Mesendoderm (in vitro differentiated cells): ENCODE measurements at regions not wholly inside any gene's neighbourhood (a gene's known extent, or its start where the extent isn't known, plus 50 kb on each side); places are given as distances from the start of the nearest gene placed in this dataset.

Experiments used
- DNase-seq: peaks from one replicate; pipeline ENCODE4 v3.0.0; 2013
- H2AK5ac ChIP-seq: 2 replicates; pipeline ENCODE4 v1.6.1; 2013; ENCODE audit warnings: low read length, inconsistent platforms
- H2BK120ac ChIP-seq: 2 replicates; pipeline ENCODE4 v1.6.1; 2013; ENCODE audit warnings: low read depth, mild to moderate bottlenecking, low read length, moderate library complexity, mixed read lengths
- H2BK15ac ChIP-seq: replicated peaks from 2 replicates; pipeline ENCODE4 v1.6.1; 2013; ENCODE audit warnings: low read depth, mild to moderate bottlenecking, moderate library complexity
- H2BK5ac ChIP-seq: 2 replicates; pipeline ENCODE4 v1.6.1; 2013; ENCODE audit warnings: low read length, inconsistent platforms
- H3K18ac ChIP-seq: 2 replicates; pipeline ENCODE4 v1.6.1; 2013; ENCODE audit warnings: mild to moderate bottlenecking, low read length, mixed read lengths
- H3K23ac ChIP-seq: one replicate; pipeline ENCODE4 v1.6.1; 2013; ENCODE audit warnings: low read length
- H3K27ac ChIP-seq: 2 replicates; pipeline ENCODE4 v1.5.1; 2013; ENCODE audit warnings: low read depth, mild to moderate bottlenecking, inconsistent platforms, low read length, moderate library complexity
- H3K27me3 ChIP-seq: 2 replicates; pipeline ENCODE4 v1.6.1; 2013; ENCODE audit warnings: low read length, control low read depth, mild to moderate bottlenecking, inconsistent platforms; ENCODE audit not compliant: insufficient read depth, poor library complexity
- H3K36me3 ChIP-seq: 2 replicates; pipeline ENCODE4 v1.6.1; 2013; ENCODE audit warnings: low read length, inconsistent platforms; ENCODE audit not compliant: control insufficient read depth, insufficient read depth
- H3K4ac ChIP-seq: one replicate; pipeline ENCODE4 v1.6.1; 2013; ENCODE audit warnings: low read depth, mild to moderate bottlenecking, low read length, moderate library complexity
- H3K4me1 ChIP-seq: 2 replicates; pipeline ENCODE4 v1.6.1; 2013; ENCODE audit warnings: low read depth, low read length, inconsistent platforms; ENCODE audit not compliant: control insufficient read depth
- H3K4me2 ChIP-seq: 2 replicates; pipeline ENCODE4 v1.6.1; 2013; ENCODE audit warnings: low read length
- H3K4me3 ChIP-seq: 2 replicates; pipeline ENCODE4 v1.5.1; 2013; ENCODE audit warnings: mild to moderate bottlenecking, low read length
- H3K56ac ChIP-seq: one replicate; pipeline ENCODE4 v1.6.1; 2013; ENCODE audit warnings: low read length
- H3K79me1 ChIP-seq: 2 replicates; pipeline ENCODE4 v1.6.1; 2013; ENCODE audit warnings: low read length, inconsistent platforms
- H3K79me2 ChIP-seq: 2 replicates; pipeline ENCODE4 v1.6.1; 2013; ENCODE audit warnings: mild to moderate bottlenecking, low read length; ENCODE audit not compliant: control insufficient read depth, insufficient read depth
- H3K9ac ChIP-seq: 2 replicates; pipeline ENCODE4 v1.6.1; 2013; ENCODE audit warnings: low read length, inconsistent platforms
- H4K5ac ChIP-seq: one replicate; pipeline ENCODE4 v1.6.1; 2013; ENCODE audit warnings: low read length
- H4K8ac ChIP-seq: one replicate; pipeline ENCODE4 v1.6.1; 2013; ENCODE audit warnings: low read depth, mild to moderate bottlenecking, control low read depth, low read length, moderate library complexity
- WGBS: extraction: QIAGEN DNeasy Blood & Tissue Kit; methylation state at CpG from one replicate; pipeline ENCODE4 v1.1.7; 2013; ENCODE audit warnings: low lambda C conversion rate, missing lambda C conversion rate; ENCODE audit not compliant: insufficient coverage; ENCODE audit errors: extremely low coverage; 5-methylcytosine and 5-hydroxymethylcytosine counted together

- DNase-seq = no peak
- H2BK15ac ChIP-seq = no peak overlapping the region
- no CpG with 5 or more reads among the region's 1 CpG for WGBS
- no peak overlapping the region for H2BK120ac ChIP-seq
- H3K4me1 ChIP-seq = no peaks in the 10 kb centered on the region
- no peaks in the 10 kb centered on the region for H3K79me2 ChIP-seq
- no peak overlapping the region for H3K4me3 ChIP-seq
- no peak overlapping the region for H3K9ac ChIP-seq
- H2BK5ac ChIP-seq = no peak overlapping the region
- no peak overlapping the region for H3K4ac ChIP-seq
- H3K27me3 ChIP-seq = no peaks in the 10 kb centered on the region
- no peak overlapping the region for H2AK5ac ChIP-seq
- H3K23ac ChIP-seq = no peak overlapping the region
- H3K79me1 ChIP-seq = no peaks in the 10 kb centered on the region
- H3K27ac ChIP-seq = no peak overlapping the region
- H3K4me2 ChIP-seq = no peak overlapping the region
- no peak overlapping the region for H4K8ac ChIP-seq
- no peak overlapping the region for H3K18ac ChIP-seq
- H4K5ac ChIP-seq = no peak overlapping the region
- no peak overlapping the region for H3K56ac ChIP-seq
- H3K36me3 ChIP-seq = no peaks in the 10 kb centered on the region
Observed at GRCh38 chr4:31139767-31140166, 419.6 kb downstream of the PCDH7 start.

DNA sequence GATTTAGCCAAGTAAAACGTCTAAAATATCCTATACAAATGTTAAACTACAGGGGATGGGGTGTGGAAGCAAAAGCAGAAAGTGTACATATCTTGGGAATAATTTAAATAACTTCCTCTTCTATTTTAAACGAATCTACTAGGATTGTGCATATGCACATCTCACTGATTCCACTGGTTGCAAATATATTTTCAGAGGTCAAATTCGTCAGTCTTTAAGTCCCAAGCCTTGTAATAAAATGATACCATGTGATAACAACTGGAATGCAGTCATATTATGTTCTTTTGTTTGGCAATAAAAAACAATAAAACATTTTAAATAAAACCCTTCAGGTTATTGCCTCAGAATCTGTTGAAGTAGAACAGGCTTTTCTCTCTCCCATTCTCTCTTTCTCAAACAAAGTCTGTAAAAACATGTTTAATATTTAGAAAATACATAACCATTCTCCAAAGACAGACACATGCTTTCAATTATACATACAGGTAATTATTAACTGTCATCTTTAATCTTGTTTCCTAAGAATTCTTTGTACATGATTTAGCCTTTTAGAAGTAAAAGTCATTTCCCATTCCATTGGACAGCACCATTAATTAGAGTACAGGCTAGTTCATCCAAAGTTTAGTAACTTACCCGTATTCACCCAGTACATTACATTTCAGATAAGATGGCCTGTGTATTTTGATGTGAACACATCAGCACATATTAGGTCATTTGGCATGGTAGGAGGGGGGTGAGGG lies 421.1 kb downstream of the PCDH7 start:
- Histone ChIP-seq H3K4ac (no peak overlapping the region), H2AK5ac (no peak overlapping the region), H2BK5ac (no peak overlapping the region), H3K79me2 (no peaks in the 10 kb centered on the region), H3K27ac (no peak overlapping the region), H3K4me3 (no peak overlapping the region), H2BK15ac (no peak overlapping the region), H3K27me3 (no peaks in the 10 kb centered on the region), H3K36me3 (no peaks in the 10 kb centered on the region), H3K18ac (no peak overlapping the region), H3K4me1 (no peaks in the 10 kb centered on the region), H4K5ac (no peak overlapping the region), H3K56ac (no peak overlapping the region), H4K8ac (no peak overlapping the region), H3K79me1 (no peaks in the 10 kb centered on the region), H2BK120ac (no peak overlapping the region), H3K23ac (no peak overlapping the region), H3K9ac (no peak overlapping the region), H3K4me2 (no peak overlapping the region)
- no CpG with 5 or more reads among the region's 4 CpGs for WGBS
- no peak for DNase-seq

GRCh38 chr4:31141832-31142142 lies 421.6 kb downstream of the PCDH7 start:
- H4K5ac ChIP-seq = no peak overlapping the region
- no peak overlapping the region for H3K56ac ChIP-seq
- no peaks in the 10 kb centered on the region for H3K27me3 ChIP-seq
- H3K23ac ChIP-seq = no peak overlapping the region
- no peak overlapping the region for H3K27ac ChIP-seq
- H3K4me2 ChIP-seq = no peak overlapping the region
- no peak overlapping the region for H3K4me3 ChIP-seq
- no peak overlapping the region for H2BK15ac ChIP-seq
- no peaks in the 10 kb centered on the region for H3K4me1 ChIP-seq
- no peak overlapping the region for H3K9ac ChIP-seq
- no peak overlapping the region for H4K8ac ChIP-seq
- H2BK120ac ChIP-seq = no peak overlapping the region
- H3K79me1 ChIP-seq = no peaks in the 10 kb centered on the region
- H3K36me3 ChIP-seq = no peaks in the 10 kb centered on the region
- H3K18ac ChIP-seq = no peak overlapping the region
- H3K4ac ChIP-seq = no peak overlapping the region
- no peaks in the 10 kb centered on the region for H3K79me2 ChIP-seq
- no peak overlapping the region for H2AK5ac ChIP-seq
- no peak for DNase-seq
- no CpG with 5 or more reads among the region's 1 CpG for WGBS
- H2BK5ac ChIP-seq = no peak overlapping the region

DNA sequence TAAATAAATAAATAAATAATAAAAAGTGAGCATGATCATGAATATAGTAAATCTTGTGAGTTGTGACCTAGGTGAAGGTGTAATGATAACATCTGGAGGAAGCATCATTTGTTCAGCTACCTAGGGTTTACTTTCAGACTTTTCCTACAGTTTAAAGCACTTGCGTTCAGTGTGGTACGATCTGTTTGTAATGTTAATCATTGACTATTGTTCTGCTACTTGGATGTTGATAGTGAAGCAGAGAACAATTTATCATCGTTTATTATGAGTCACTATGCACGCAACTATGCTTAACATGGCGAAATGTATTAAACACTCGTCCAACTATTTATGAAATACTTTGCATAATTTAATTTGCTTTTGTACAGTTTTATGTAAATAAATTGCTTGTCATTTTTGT lies 426.2 kb downstream of the PCDH7 start:
- H2BK5ac ChIP-seq = no peak overlapping the region
- H3K56ac ChIP-seq = no peak overlapping the region
- H3K4me3 ChIP-seq = no peak overlapping the region
- no peak overlapping the region for H2BK120ac ChIP-seq
- H2BK15ac ChIP-seq = no peak overlapping the region
- no peak overlapping the region for H3K9ac ChIP-seq
- no peak overlapping the region for H3K4ac ChIP-seq
- H3K27ac ChIP-seq = no peak overlapping the region
- H4K8ac ChIP-seq = no peak overlapping the region
- H3K4me1 ChIP-seq = no peaks in the 10 kb centered on the region
- no peak overlapping the region for H3K23ac ChIP-seq
- no peak overlapping the region for H4K5ac ChIP-seq
- H3K18ac ChIP-seq = no peak overlapping the region
- no peaks in the 10 kb centered on the region for H3K79me1 ChIP-seq
- no CpG with 5 or more reads among the region's 6 CpGs for WGBS
- H3K4me2 ChIP-seq = no peak overlapping the region
- H3K27me3 ChIP-seq = no peaks in the 10 kb centered on the region
- no peak for DNase-seq
- no peaks in the 10 kb centered on the region for H3K79me2 ChIP-seq
- no peaks in the 10 kb centered on the region for H3K36me3 ChIP-seq
- no peak overlapping the region for H2AK5ac ChIP-seq

DNA sequence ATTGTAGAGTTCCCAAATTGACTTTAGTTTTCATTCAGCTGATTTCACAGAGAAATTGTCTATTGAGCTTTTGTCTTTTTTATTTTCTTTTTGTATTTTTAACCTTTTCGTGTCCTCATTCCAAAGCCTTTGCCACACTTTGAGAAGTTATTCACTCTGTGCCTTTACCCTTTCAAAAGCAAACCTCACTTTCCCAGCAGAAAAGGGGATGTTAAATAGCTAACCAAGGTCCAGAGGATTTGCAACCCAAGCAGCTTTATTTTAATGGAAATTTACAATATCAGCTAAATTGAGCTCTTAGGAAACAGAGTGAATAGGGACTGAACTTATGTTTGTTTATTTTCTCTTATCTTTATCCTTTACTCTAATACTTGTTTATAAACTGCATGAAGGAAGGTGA lies 428.8 kb downstream of the PCDH7 start:
- H4K8ac ChIP-seq = no peak overlapping the region

DNA sequence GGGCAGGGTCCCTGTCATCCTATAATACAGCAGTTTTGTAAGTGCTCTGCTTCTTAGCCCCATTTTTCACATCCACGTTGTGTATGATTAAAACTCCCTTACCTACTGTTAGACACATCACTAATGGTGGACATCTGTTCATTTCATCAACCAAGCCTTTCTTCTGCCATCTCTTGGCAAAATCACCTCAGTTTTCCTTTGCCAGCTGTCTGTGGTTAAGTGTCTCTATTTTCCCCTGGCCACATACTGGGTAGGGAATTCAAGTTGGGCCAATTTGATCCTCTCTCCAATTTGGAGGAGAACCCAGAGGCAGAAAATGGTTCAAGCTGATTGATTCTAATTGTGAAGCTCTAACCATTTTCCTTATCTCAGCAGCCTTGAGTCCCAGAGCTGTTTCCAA lies 436.1 kb downstream of the PCDH7 start:
- no peaks in the 10 kb centered on the region for H3K27me3 ChIP-seq
- no peak for DNase-seq

More for the DNA sequence above, 428.8 kb downstream of the PCDH7 start:
- Histone ChIP-seq H2BK5ac (no peak overlapping the region), H3K4me1 (no peaks in the 10 kb centered on the region), H3K4ac (no peak overlapping the region), H3K79me1 (no peaks in the 10 kb centered on the region), H3K79me2 (no peaks in the 10 kb centered on the region), H3K23ac (no peak overlapping the region), H3K56ac (no peak overlapping the region), H3K4me2 (no peak overlapping the region), H2AK5ac (no peak overlapping the region), H3K27ac (no peak overlapping the region), H3K27me3 (no peaks in the 10 kb centered on the region), H2BK15ac (no peak overlapping the region), H4K5ac (no peak overlapping the region), H3K18ac (no peak overlapping the region), H2BK120ac (no peak overlapping the region), H3K36me3 (no peaks in the 10 kb centered on the region), H3K4me3 (no peak overlapping the region), H3K9ac (no peak overlapping the region)
- WGBS = no CpG with 5 or more reads among the region's 1 CpG
- no peak for DNase-seq

More for the DNA sequence above, 436.1 kb downstream of the PCDH7 start:
- Histone ChIP-seq H3K56ac (no peak overlapping the region), H3K4ac (no peak overlapping the region), H3K79me2 (no peaks in the 10 kb centered on the region), H3K9ac (no peak overlapping the region), H2BK5ac (no peak overlapping the region), H3K23ac (no peak overlapping the region), H4K5ac (no peak overlapping the region), H3K79me1 (no peaks in the 10 kb centered on the region), H2BK15ac (no peak overlapping the region), H3K36me3 (no peaks in the 10 kb centered on the region), H3K27ac (no peak overlapping the region), H3K4me1 (no peaks in the 10 kb centered on the region), H3K4me3 (no peak overlapping the region), H4K8ac (no peak overlapping the region), H2AK5ac (no peak overlapping the region), H3K4me2 (no peak overlapping the region), H2BK120ac (no peak overlapping the region), H3K18ac (no peak overlapping the region)
- WGBS = no CpG with 5 or more reads among the region's 1 CpG
